GM18909 (cell line): ENCODE measurements at regions not wholly inside any gene's neighbourhood (a gene's known extent, or its start where the extent isn't known, plus 50 kb on each side); places are given as distances from the start of the nearest gene placed in this dataset.

Experiments used
- ATAC-seq: cut with Tn5 transposase; IDR thresholded peaks from one replicate; pipeline ENCODE4 v1.9.1; 2021; ENCODE audit warnings: mild to moderate bottlenecking; ENCODE audit not compliant: unreplicated experiment, poor library complexity

DNA sequence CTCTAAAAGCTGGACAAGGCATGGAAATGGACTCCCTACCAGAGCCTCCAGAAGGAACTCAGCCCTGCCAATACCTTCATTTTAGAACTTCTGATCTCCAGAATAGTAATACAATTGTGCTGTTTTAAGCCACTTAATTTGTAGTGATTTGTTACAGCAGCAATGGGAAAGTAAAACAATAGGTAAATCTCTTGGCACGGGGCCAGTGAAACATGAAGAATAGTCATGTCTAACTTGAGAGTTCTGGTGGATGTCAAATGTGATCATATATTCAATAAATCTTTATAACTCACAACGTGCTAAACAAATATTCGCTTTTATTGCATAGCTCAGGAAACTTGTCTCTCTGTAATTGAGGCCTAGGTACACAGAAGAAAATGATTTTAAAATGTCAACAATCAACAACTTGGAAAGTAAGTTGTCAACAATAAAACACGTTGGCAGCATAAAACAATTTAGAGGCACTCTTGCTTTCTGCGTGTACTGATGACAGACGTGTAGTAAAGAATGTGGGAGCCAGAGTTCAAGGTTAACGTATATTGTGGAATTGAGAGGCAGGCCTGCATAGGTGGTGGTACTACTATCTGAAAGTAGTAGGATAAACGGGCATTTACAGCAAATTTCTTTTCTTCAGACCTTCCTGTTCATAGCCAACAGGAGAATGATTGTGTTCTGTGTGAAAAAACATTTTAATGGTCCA lies 140.5 kb upstream of the OPRM1 start:
- no peak for ATAC-seq

GRCh38 chr6:153882411-153882810 lies 156.6 kb upstream of the OPRM1 start:
- ATAC-seq: no peak

DNA sequence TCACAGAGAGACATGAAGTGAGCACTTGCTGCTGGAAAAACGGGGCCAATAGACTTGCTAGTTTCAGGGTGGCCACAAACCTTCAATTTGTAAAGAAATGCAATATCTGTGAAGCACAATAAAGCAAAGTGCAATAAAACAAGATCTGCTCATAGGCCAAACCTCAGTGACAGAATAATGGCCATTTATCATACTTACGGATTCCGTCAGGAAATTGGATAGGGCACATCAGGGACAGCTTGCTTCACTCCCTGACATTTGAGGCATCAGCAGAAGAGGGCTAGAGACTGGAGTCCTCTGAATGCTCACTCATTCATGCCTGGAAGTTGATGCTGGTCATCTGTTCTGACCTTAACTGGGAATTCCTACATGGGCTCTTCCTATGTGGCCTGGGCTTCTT lies 165.5 kb upstream of the OPRM1 start:
- no peak for ATAC-seq

GRCh38 chr6:153872946-153873345 lies 166.1 kb upstream of the OPRM1 start:
- no peak for ATAC-seq

GRCh38 chr6:153862927-153863326 lies 176.1 kb upstream of the OPRM1 start:
- ATAC-seq: no peak

DNA sequence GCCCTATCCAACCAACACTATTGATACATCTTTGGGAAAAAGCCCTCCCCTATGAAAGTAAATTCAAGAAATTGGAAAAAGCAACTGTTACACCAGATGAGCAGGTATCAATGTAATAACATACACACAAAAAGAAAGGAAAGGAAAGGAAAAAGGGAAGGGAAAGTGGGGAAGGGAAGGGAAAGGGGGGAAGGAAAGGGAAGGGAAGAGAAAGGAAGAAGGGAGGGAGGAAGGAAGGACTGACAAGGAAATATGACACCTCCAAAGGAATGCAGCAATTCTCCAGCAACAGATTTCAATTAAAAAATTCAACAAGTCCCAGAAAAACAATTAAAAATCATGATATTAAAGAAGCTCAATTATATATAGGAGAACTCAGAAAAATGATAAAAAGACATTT lies 176.9 kb upstream of the OPRM1 start:
- ATAC-seq: no peak

DNA sequence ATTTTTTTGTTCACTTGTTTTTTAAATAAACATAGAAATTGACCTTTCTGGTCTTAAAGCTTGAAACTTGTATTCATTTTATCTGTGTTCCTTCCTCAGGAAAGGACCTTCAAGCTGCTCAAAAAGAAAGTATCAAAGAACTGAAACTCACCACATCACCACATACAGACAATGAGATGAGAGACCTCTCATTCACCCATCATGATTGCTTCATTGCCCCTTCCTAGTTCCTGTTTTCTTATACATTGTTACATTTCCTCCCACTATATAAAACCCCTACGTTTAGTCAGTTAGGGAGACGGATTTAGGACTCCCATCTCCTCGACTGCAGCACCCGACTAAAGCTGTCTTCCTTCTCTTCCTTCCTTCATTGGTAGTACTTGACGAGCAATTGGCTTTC lies 180.5 kb upstream of the OPRM1 start:
- ATAC-seq: peak; percentile 84

GRCh38 chr6:153856929-153857376 lies 182.1 kb upstream of the OPRM1 start:
- ATAC-seq: no peak

DNA sequence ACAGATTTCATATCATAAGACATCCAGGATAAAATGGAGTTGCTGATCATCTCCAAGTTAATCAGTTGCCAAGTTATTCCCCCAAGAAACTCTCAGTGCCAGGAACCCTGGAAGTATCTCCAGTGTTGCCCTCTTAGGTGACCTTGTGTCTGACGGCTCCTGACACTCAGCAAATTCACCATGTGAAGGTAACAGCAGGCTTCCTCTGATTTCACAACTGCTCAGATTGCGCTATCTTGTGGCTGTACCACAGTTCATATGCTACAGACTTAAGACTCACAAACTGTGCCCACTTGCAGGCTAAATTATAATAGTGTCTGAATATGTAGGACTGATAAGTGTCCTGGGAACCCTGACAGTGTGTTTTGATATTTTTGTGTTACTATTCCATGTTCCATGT lies 186.6 kb upstream of the OPRM1 start:
- ATAC-seq: no peak

DNA sequence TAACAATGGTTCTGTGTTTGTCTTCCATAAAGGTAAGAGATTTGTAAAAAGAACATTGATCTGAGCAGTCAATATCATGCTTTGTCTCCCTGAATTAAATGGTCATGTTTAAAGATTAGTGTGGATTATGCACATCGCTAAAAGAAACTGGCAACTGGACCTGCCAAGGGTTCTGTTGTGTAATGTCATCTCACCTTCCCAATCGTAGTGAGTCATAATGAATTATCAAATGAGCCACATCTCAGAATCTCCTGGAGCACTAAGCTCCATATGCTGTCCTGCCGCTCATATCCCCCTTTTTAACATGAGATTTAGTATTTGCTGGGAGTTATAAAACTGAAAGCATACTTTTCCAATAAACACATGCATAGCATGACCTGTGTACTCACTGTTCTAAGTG lies 187.0 kb upstream of the OPRM1 start:
- ATAC-seq: no peak

- ATAC-seq: no peak
Measured at GRCh38 chr6:153849072-153849779, 189.8 kb upstream of the OPRM1 start.

GRCh38 chr6:153843420-153843819 lies 195.6 kb upstream of the OPRM1 start:
- ATAC-seq: no peak

DNA sequence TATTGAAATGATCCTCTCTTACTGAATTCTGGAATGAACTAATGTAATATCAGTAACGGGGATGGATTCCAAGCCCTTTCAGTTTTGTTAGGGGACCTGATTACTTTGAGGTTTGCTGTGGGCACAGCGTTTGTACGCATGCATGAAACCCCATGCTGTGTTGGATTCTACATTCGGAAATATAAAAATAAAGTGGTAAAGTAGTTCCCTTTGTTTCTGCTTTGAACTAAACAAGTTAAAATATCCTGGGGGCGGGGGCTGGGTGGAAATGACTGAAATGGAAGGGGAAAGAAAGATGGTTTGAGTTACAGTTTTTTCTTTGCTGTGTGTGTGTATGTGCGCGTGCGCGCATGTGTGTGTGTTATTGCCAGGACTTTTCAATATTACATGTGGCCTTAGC lies 196.5 kb upstream of the OPRM1 start:
- ATAC-seq: no peak

DNA sequence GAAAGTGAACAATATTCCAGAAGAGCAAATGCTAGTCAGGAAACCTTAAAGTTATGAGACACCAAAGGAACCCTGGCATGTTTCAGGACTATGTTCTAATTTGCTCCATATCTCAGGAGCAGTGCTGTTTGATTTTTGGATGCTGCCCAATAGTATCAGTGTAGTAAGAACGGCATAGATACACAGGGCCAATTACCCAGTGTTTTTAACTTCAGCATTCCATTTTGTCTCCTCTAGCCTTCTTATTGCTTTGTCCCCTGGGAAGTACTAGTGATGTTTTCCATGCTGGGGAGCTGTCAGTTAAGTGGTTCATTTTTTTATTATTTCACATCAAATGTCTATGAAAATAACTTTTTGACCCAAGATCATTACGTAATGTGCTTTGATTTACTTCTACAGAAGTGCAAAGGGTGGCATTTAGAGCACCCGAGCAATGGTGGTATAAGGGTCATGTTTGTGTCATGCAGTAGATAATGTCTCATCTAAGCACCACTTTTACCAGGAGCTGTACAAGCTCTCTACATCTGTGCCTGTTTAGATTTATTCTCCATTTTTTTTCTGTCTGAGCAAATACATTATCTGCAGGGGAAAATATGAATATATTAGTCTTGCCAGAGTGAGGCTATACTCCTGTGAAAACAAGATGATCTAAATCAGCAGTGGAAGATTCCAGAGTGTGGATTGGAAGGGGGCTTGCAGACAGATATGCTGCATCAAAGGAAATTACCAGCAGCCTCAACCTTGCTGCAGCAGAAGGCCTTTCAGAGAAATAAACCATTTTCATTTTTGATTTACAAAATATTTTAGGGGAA lies 198.8 kb upstream of the OPRM1 start:
- no peak for ATAC-seq

DNA sequence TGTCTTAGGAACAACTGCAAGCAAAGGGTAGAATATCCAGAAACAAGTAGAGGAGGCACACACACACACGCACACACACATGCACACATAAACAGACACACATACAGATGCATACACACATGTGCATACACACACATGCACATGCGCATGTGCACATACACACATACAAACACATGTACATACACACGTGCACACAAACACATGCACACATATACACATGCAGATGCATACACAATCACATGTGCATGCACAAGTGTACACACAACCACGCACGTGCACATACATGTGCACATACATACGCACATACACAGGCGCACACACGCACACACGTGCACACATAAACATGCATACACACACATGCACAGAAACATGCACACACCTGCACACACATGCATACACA lies 206.5 kb upstream of the OPRM1 start:
- ATAC-seq: no peak

DNA sequence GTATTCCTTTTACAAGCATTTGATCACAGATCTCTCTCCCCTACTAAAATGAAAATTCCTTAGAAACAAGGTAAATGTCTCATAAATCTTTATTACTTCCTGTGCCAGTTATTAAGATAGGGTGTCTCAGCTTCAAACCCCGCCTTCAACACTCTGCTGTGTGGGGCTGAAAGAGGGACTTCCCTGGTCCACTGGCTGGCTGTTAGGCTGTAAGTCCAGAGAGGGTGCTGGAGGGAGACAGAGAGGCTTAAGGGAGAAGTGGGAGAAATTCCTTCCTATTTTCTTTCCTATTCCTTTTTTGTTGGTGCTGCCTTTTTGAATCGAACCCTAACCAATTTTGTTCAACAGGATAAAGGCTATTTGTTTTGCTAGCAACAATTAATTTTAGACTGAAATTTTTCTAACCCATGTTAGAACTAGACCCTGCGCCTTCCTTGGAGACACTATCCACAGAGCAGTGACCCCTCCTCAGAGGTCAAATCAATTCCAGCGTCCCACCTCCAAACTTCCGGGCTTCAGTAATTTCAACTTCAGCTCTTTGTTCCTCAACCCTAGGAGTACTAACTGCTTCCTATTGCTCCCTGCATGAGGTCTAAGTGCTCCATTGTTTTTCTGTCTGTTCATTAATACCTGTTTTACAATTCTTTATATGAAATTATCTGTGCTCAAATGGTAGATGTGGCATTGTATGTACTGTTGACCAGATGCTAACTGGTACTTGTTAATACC lies 207.5 kb upstream of the OPRM1 start:
- ATAC-seq: no peak

DNA sequence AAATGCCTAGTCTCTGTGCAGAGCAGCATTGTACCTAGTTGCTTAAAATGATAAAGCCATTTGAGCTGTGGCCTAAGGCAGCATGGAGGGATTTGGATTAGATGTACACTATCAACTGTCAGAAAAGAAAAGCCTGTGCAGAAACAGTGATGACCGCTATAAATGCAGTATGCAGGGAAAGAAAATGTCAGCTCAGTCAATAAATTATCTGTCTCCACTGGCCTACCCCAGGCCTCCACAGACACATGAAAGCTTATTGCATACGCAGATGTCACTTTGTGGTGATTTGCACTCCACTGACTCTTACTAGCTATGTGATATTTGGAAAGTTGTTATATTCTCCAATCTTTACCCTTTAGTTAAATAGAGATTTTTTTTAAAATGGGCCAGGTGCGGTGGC lies 221.9 kb upstream of the OPRM1 start:
- ATAC-seq: no peak

- no peak for ATAC-seq
Measured at GRCh38 chr6:153816366-153816765, 222.7 kb upstream of the OPRM1 start.

GRCh38 chr6:153814136-153814535 lies 224.9 kb upstream of the OPRM1 start:
- ATAC-seq: no peak

- ATAC-seq: no peak
Measured at GRCh38 chr6:153804755-153805330, 234.2 kb upstream of the OPRM1 start.
